LoVo (cell line): ENCODE measurements at regions not wholly inside any gene's neighbourhood (a gene's known extent, or its start where the extent isn't known, plus 50 kb on each side); places are given as distances from the start of the nearest gene placed in this dataset.

ENCODE experiments used
- DNase-seq: peaks from one replicate; pipeline ENCODE4 v3.0.0-alpha.2; 2016; ENCODE audit warnings: low spot score

GRCh38 chr2:23327887-23328286, 57.1 kb upstream of the KLHL29 start:
- DNase-seq, result no peak

- DNase-seq, result no peak
Measured at GRCh38 chr2:23330214-23330613, 54.8 kb upstream of the KLHL29 start.
